WTC11 (cell line): ENCODE measurements at regions not wholly inside any gene's neighbourhood (a gene's known extent, or its start where the extent isn't known, plus 50 kb on each side); places are given as distances from the start of the nearest gene placed in this dataset.

Source experiments
- ATAC-seq: fragments of 200-7000 bp; cut with Tn5 transposase; 2 replicates; pipeline ENCODE4 v1.10.0; 2021; ENCODE audit warnings: mild to moderate bottlenecking, moderate library complexity
- CTCF ChIA-PET: fragments of 300-600 bp; sonication (Branson Sonifier 250); formaldehyde crosslinking; loops from one replicate; lab custom pipeline; 2021; ENCODE audit warnings: antibody characterized with exemption; lab: Charles Lee
- POLR2A ChIA-PET: fragments of 350-600 bp; sonication (Branson Sonifier 250); formaldehyde crosslinking; loops from one replicate; lab custom pipeline; 2021; ENCODE audit warnings: antibody characterized with exemption; lab: Charles Lee
- DNase-seq: peaks from one replicate; pipeline ENCODE4 v3.0.0; 2021; ENCODE audit warnings: low spot score
- H3K27ac Mint-ChIP-seq: 2 replicates; pipeline ENCODE4 v1.8.0; 2021; ENCODE audit warnings: mixed read lengths
- H3K27me3 Mint-ChIP-seq: 2 replicates; pipeline ENCODE4 v1.8.0; 2021; ENCODE audit warnings: low read depth, mild to moderate bottlenecking, moderate library complexity, mixed read lengths
- H3K36me3 Mint-ChIP-seq: 2 replicates; pipeline ENCODE4 v1.8.0; 2021; ENCODE audit warnings: mixed read lengths
- H3K4me1 Mint-ChIP-seq: 2 replicates; pipeline ENCODE4 v1.8.0; 2022; ENCODE audit warnings: mixed read lengths
- H3K4me3 Mint-ChIP-seq: 2 replicates; pipeline ENCODE4 v1.8.0; 2021; ENCODE audit warnings: mild to moderate bottlenecking, moderate library complexity, mixed read lengths
- H3K9me3 Mint-ChIP-seq: 2 replicates; pipeline ENCODE4 v1.8.0; 2021; ENCODE audit warnings: mixed read lengths
- ATF1 ChIP-seq: sonication (generic); formaldehyde crosslinking; IDR thresholded peaks from 2 replicates; pipeline ENCODE4 v1.8.1; 2023; ENCODE audit warnings: mild to moderate bottlenecking, moderate library complexity, missing genetic modification reagents
- ATF6 ChIP-seq: sonication (generic); formaldehyde crosslinking; IDR thresholded peaks from 2 replicates; pipeline ENCODE4 v1.8.1; 2023; ENCODE audit warnings: mild to moderate bottlenecking, missing genetic modification reagents
- CREM ChIP-seq: sonication (generic); formaldehyde crosslinking; IDR thresholded peaks from 2 replicates; pipeline ENCODE4 v1.8.1; 2022; ENCODE audit warnings: mild to moderate bottlenecking, missing genetic modification reagents, moderate library complexity
- E2F4 ChIP-seq: sonication (generic); formaldehyde crosslinking; IDR thresholded peaks from 2 replicates; pipeline ENCODE4 v1.8.1; 2022; ENCODE audit warnings: low read depth, mild to moderate bottlenecking, moderate library complexity, missing genetic modification reagents, borderline replicate concordance
- E2F5 ChIP-seq: sonication (generic); formaldehyde crosslinking; IDR thresholded peaks from 2 replicates; pipeline ENCODE4 v1.8.1; 2022; ENCODE audit warnings: mild to moderate bottlenecking, moderate library complexity, missing genetic modification reagents
- ELF4 ChIP-seq: sonication (generic); formaldehyde crosslinking; IDR thresholded peaks from 2 replicates; pipeline ENCODE4 v1.8.1; 2022; ENCODE audit warnings: low read depth, mild to moderate bottlenecking, moderate library complexity, missing genetic modification reagents
- EMX1 ChIP-seq: fragments of 250-450 bp; sonication (Bioruptor Pico); IDR thresholded peaks from 2 replicates; pipeline ENCODE4 v1.8.0; 2021; ENCODE audit warnings: mild to moderate bottlenecking
- FOXK1 ChIP-seq: sonication (generic); formaldehyde crosslinking; IDR thresholded peaks from 2 replicates; pipeline ENCODE4 v1.8.0; 2022; ENCODE audit warnings: mild to moderate bottlenecking, moderate library complexity, missing genetic modification reagents
- GABPB1 ChIP-seq: sonication (generic); formaldehyde crosslinking; IDR thresholded peaks from 2 replicates; pipeline ENCODE4 v1.8.1; 2023; ENCODE audit warnings: mild to moderate bottlenecking, missing genetic modification reagents
- HMGA2 ChIP-seq: fragments of 250-450 bp; sonication (Bioruptor Pico); IDR thresholded peaks from 2 replicates; pipeline ENCODE4 v1.4.0; 2021; ENCODE audit warnings: mild to moderate bottlenecking, moderate library complexity
- KAT7 ChIP-seq: sonication (generic); formaldehyde crosslinking; IDR thresholded peaks from 2 replicates; pipeline ENCODE4 v1.8.1; 2023; ENCODE audit warnings: missing genetic modification reagents, mild to moderate bottlenecking, borderline replicate concordance
- MXD4 ChIP-seq: fragments of 250-450 bp; sonication (Bioruptor Pico); IDR thresholded peaks from 2 replicates; pipeline ENCODE4 v1.8.0; 2021; ENCODE audit warnings: mild to moderate bottlenecking, moderate library complexity, borderline replicate concordance
- NFE2L1 ChIP-seq: sonication (generic); formaldehyde crosslinking; IDR thresholded peaks from 2 replicates; pipeline ENCODE4 v1.8.1; 2023; ENCODE audit warnings: missing genetic modification reagents
- NFYB ChIP-seq: sonication (generic); formaldehyde crosslinking; conservative IDR thresholded peaks from 2 replicates; pipeline ENCODE4 v1.8.0; 2022; ENCODE audit warnings: low read depth, missing genetic modification reagents
- PRRX2 ChIP-seq: fragments of 250-450 bp; sonication (Bioruptor Pico); IDR thresholded peaks from 2 replicates; pipeline ENCODE4 v1.8.0; 2021; ENCODE audit warnings: mild to moderate bottlenecking
- SMAD4 ChIP-seq: sonication (generic); formaldehyde crosslinking; IDR thresholded peaks from 2 replicates; pipeline ENCODE4 v1.8.0; 2022; ENCODE audit warnings: mild to moderate bottlenecking, missing genetic modification reagents
- SP1 ChIP-seq: sonication (generic); formaldehyde crosslinking; conservative IDR thresholded peaks from 2 replicates; pipeline ENCODE4 v1.8.1; 2022; ENCODE audit warnings: missing genetic modification reagents
- TCF7 ChIP-seq: sonication (generic); formaldehyde crosslinking; IDR thresholded peaks from 2 replicates; pipeline ENCODE4 v1.8.0; 2022; ENCODE audit warnings: mild to moderate bottlenecking, low read depth, missing genetic modification reagents, moderate library complexity
- TP53 ChIP-seq: sonication (generic); formaldehyde crosslinking; IDR thresholded peaks from 2 replicates; pipeline ENCODE4 v1.8.1; 2023; ENCODE audit warnings: mild to moderate bottlenecking, missing genetic modification reagents
- USF1 ChIP-seq: sonication (generic); formaldehyde crosslinking; IDR thresholded peaks from 2 replicates; pipeline ENCODE4 v1.8.0; 2022; ENCODE audit warnings: mild to moderate bottlenecking, missing genetic modification reagents
- ZNF232 ChIP-seq: sonication (generic); formaldehyde crosslinking; IDR thresholded peaks from 2 replicates; pipeline ENCODE4 v1.8.0; 2022; ENCODE audit warnings: mild to moderate bottlenecking, missing genetic modification reagents
- ZNF317 ChIP-seq: sonication (generic); formaldehyde crosslinking; IDR thresholded peaks from 2 replicates; pipeline ENCODE4 v1.8.1; 2023; ENCODE audit warnings: low read depth, mild to moderate bottlenecking, moderate library complexity, missing genetic modification reagents, borderline replicate concordance
- TF ChIP-seq, protein P1 (sequence below): sonication (generic); formaldehyde crosslinking; IDR thresholded peaks from 2 replicates; pipeline ENCODE4 v1.8.0; 2022; ENCODE audit warnings: mild to moderate bottlenecking, missing genetic modification reagents
- TF ChIP-seq, protein P2 (sequence below): sonication (generic); formaldehyde crosslinking; IDR thresholded peaks from 2 replicates; pipeline ENCODE4 v1.8.0; 2023; ENCODE audit warnings: missing genetic modification reagents

GRCh38 chr15:70193734-70194133 lies 96.0 kb upstream of the TLE3 start (continued):
- TF ChIP-seq KAT7 (CRISPR knock-in tag) (no peak), EMX1 (CRISPR knock-in tag) (no peak), ZNF317 (CRISPR knock-in tag) (no peak), ELF4 (CRISPR knock-in tag) (no peak), PRRX2 (CRISPR knock-in tag) (no peak), E2F5 (CRISPR knock-in tag) (no peak), NFYB (no peak), USF1 (CRISPR knock-in tag) (no peak), SMAD4 (CRISPR knock-in tag) (no peak), HMGA2 (CRISPR knock-in tag) (no peak)

- TF ChIP-seq ATF6 (no peak), FOXK1 (CRISPR knock-in tag) (no peak), ATF1 (CRISPR knock-in tag) (no peak), SP1 (CRISPR knock-in tag) (no peak), E2F4 (no peak), TCF7 (no peak), CREM (CRISPR knock-in tag) (no peak), NFE2L1 (CRISPR knock-in tag) (no peak), USF1 (CRISPR knock-in tag) (no peak), E2F5 (CRISPR knock-in tag) (no peak), ZNF232 (no peak), TP53 (CRISPR knock-in tag) (no peak), GABPB1 (CRISPR knock-in tag) (no peak), MXD4 (CRISPR knock-in tag) (no peak)
- TF ChIP-seq, protein P1, sequence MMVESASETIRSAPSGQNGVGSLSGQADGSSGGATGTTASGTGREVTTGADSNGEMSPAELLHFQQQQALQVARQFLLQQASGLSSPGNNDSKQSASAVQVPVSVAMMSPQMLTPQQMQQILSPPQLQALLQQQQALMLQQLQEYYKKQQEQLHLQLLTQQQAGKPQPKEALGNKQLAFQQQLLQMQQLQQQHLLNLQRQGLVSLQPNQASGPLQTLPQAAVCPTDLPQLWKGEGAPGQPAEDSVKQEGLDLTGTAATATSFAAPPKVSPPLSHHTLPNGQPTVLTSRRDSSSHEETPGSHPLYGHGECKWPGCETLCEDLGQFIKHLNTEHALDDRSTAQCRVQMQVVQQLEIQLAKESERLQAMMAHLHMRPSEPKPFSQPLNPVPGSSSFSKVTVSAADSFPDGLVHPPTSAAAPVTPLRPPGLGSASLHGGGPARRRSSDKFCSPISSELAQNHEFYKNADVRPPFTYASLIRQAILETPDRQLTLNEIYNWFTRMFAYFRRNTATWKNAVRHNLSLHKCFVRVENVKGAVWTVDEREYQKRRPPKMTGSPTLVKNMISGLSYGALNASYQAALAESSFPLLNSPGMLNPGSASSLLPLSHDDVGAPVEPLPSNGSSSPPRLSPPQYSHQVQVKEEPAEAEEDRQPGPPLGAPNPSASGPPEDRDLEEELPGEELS (CRISPR knock-in tag), result no peak
- TF ChIP-seq, protein P2, sequence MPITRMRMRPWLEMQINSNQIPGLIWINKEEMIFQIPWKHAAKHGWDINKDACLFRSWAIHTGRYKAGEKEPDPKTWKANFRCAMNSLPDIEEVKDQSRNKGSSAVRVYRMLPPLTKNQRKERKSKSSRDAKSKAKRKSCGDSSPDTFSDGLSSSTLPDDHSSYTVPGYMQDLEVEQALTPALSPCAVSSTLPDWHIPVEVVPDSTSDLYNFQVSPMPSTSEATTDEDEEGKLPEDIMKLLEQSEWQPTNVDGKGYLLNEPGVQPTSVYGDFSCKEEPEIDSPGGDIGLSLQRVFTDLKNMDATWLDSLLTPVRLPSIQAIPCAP (CRISPR knock-in tag), result no peak
- Mint-ChIP-seq H3K4me3 (no peak overlapping the region), H3K27me3 (peaks cover 3% of the 10 kb centered on the region; the same call in 1 of the 2 replicates), H3K4me1 (peaks cover 36% of the 10 kb centered on the region), H3K9me3 (peaks cover 14% of the 10 kb centered on the region), H3K27ac (no peak overlapping the region), H3K36me3 (peaks cover 12% of the 10 kb centered on the region)
- ChIA-PET POLR2A (no interaction called here), CTCF (no interaction called here)
- DNase-seq, result no peak
- ATAC-seq, result no peak
Observed at GRCh38 chr15:70192490-70192889, 94.8 kb upstream of the TLE3 start.
